ENCODE measurements at regions not wholly inside any gene's neighbourhood (a gene's known extent, or its start where the extent isn't known, plus 50 kb on each side); places are given as distances from the start of the nearest gene placed in this dataset.

GRCh38 chr12:126889501-126889900, 1377.5 kb upstream of the TMEM132C start:
- TF ChIP-seq CTCF (IDR thresholded peaks at IDR 0.05 in 4 of 5, conservative IDR thresholded peaks at IDR 0.05 in 1 of 5) = no peak
- TF ChIP-seq POLR2A (IDR thresholded peaks at IDR 0.05) = no peak

Data from gastrocnemius medialis (tissue), 4 donors.